Activated CD8-positive, alpha-beta T cell treated with anti-CD3 and anti-CD28 coated beads for 36 hours (primary cell): ENCODE measurements at regions not wholly inside any gene's neighbourhood (a gene's known extent, or its start where the extent isn't known, plus 50 kb on each side); places are given as distances from the start of the nearest gene placed in this dataset.

ENCODE experiments used
- ATAC-seq: fragments of 200-7000 bp; cut with Tn5 transposase; one replicate; pipeline ENCODE4 v1.10.0; 2021; ENCODE audit warnings: mild to moderate bottlenecking, moderate library complexity
- CTCF ChIA-PET: fragments of 350-600 bp; sonication (Branson Sonifier 250); formaldehyde crosslinking; loops from one replicate; lab custom pipeline; 2021; ENCODE audit warnings: antibody characterized with exemption; lab: Charles Lee
- POLR2A ChIA-PET: fragments of 350-600 bp; sonication (Branson Sonifier 250); formaldehyde crosslinking; loops from one replicate; lab custom pipeline; 2021; ENCODE audit warnings: antibody characterized with exemption; lab: Charles Lee
- DNase-seq: peaks from one replicate; pipeline ENCODE4 v3.0.0-alpha.2; 2020
- H3K27ac Mint-ChIP-seq: one replicate; pipeline ENCODE4 v1.8.0; 2021; ENCODE audit warnings: mild to moderate bottlenecking, mixed read lengths
- H3K27me3 Mint-ChIP-seq: one replicate; pipeline ENCODE4 v1.8.0; 2021; ENCODE audit warnings: mixed read lengths
- H3K36me3 Mint-ChIP-seq: one replicate; pipeline ENCODE4 v1.8.0; 2021; ENCODE audit warnings: low read depth, mixed read lengths
- H3K4me1 Mint-ChIP-seq: one replicate; pipeline ENCODE4 v1.8.0; 2021; ENCODE audit warnings: low read depth, mixed read lengths
- H3K4me3 Mint-ChIP-seq: one replicate; pipeline ENCODE4 v1.8.0; 2021; ENCODE audit warnings: mild to moderate bottlenecking, moderate library complexity, mixed read lengths
- H3K9me3 Mint-ChIP-seq: one replicate; pipeline ENCODE4 v1.8.0; 2021; ENCODE audit warnings: mixed read lengths
- CTCF ChIP-seq: fragments of 200-600 bp; IDR thresholded peaks from one replicate; pipeline ENCODE4 v1.8.0; 2022; ENCODE audit warnings: antibody characterized with exemption, mild to moderate bottlenecking
- intact Hi-C: fragments of 100-400 bp; cut with micrococcal nuclease; formaldehyde crosslinking; loops from one replicate; pipeline ENCODE4 v1.10.0; 2022

DNA sequence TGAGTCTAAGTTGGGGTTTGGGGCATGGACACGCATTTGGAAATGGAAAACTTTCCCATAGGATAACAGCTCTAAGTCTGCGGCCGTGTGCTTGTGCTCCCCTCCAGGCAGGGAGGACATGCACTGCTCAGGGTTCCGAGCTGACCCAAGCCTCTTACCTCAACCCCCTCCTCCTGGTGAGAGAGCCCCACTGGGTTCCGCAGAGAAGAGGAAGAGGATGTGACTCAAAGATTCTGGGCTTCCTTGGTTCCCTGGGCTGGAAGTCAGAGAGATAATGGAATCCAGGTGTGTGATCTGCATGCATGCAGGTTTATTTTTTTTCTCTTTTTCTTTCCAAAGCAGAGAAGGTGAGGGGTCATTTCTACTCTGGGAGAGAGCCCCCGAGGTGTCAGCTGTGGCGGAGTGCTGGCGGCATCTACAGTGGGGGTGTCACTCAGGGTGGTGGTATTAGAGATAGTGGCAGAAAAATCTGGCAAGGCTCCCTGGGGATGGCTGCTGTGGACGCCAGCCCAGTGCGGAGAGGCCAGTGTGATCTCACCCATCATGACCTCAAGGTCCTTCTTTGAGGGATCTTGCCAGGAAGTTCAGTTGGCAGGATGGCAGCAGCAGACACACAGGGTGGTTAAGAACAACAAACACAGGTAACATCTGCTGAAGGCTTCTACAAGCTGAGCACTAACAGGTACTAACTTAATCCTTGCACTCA lies 168.7 kb upstream of the HAND2 start:
- no peaks in the 10 kb centered on the region for H3K4me1 Mint-ChIP-seq
- no peak for TF ChIP-seq CTCF
- no peak overlapping the region for H3K27ac Mint-ChIP-seq
- ATAC-seq = no peak
- no peaks in the 10 kb centered on the region for H3K36me3 Mint-ChIP-seq
- ChIA-PET POLR2A (no interaction called here), CTCF (no interaction called here)
- intact Hi-C loops = no loop called here
- no peak for DNase-seq
- no peak overlapping the region for H3K4me3 Mint-ChIP-seq
- H3K9me3 Mint-ChIP-seq = no peaks in the 10 kb centered on the region
- no peaks in the 10 kb centered on the region for H3K27me3 Mint-ChIP-seq

DNA sequence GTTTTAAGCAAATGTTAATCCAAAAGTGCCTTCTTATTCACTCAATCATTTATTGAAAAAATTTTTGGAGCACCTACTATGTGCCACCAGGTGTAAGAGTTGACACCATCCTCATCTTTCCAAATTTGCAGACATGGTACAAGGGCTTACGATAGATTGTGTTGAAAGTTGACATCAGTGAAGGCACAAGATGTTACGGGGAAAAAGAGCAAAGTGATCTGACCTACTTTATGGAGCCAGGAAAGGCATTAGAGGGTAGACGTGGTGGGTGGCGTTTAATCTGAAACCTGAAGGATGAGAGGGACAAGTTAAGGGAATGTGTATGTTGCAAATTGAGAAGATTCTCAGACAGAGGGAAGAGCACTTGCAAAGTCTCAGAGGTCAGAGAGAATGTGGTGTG lies 167.8 kb upstream of the HAND2 start:
- intact Hi-C loops = no loop called here
- ChIA-PET CTCF (no interaction called here), POLR2A (no interaction called here)
- ATAC-seq (no peak), DNase-seq (no peak)
- Mint-ChIP-seq H3K27ac (no peak overlapping the region), H3K4me3 (no peak overlapping the region), H3K4me1 (no peaks in the 10 kb centered on the region), H3K36me3 (no peaks in the 10 kb centered on the region), H3K27me3 (no peaks in the 10 kb centered on the region), H3K9me3 (no peaks in the 10 kb centered on the region)
- TF ChIP-seq CTCF = no peak

- TF ChIP-seq CTCF = no peak
- intact Hi-C loops = no loop called here
- Mint-ChIP-seq H3K27ac (no peak overlapping the region), H3K27me3 (no peaks in the 10 kb centered on the region), H3K36me3 (no peaks in the 10 kb centered on the region), H3K4me3 (no peak overlapping the region), H3K9me3 (peaks cover 3% of the 10 kb centered on the region), H3K4me1 (no peaks in the 10 kb centered on the region)
- ChIA-PET POLR2A (no interaction called here), CTCF (interaction anchor here (1.4 kb wide), 1 partner anchor 18 kb away, joined by 3 read pairs; no protein-coding TSS in a partner anchor)
- DNase-seq = no peak
- ATAC-seq = no peak
These were observed 166.5 kb upstream of the HAND2 start for GRCh38 chr4:173696551-173696950.

GRCh38 chr4:173696011-173696410 lies 166.0 kb upstream of the HAND2 start:
- no peaks in the 10 kb centered on the region for H3K36me3 Mint-ChIP-seq
- H3K27ac Mint-ChIP-seq = no peak overlapping the region
- no peaks in the 10 kb centered on the region for H3K4me1 Mint-ChIP-seq
- intact Hi-C loops = no loop called here
- ChIA-PET CTCF (interaction anchor here (1.4 kb wide), 1 partner anchor 19 kb away, joined by 3 read pairs; no protein-coding TSS in a partner anchor), POLR2A (no interaction called here)
- H3K4me3 Mint-ChIP-seq = no peak overlapping the region
- peaks cover 3% of the 10 kb centered on the region for H3K9me3 Mint-ChIP-seq
- H3K27me3 Mint-ChIP-seq = no peaks in the 10 kb centered on the region
- DNase-seq = no peak
- no peak for ATAC-seq
- no peak for TF ChIP-seq CTCF

DNA sequence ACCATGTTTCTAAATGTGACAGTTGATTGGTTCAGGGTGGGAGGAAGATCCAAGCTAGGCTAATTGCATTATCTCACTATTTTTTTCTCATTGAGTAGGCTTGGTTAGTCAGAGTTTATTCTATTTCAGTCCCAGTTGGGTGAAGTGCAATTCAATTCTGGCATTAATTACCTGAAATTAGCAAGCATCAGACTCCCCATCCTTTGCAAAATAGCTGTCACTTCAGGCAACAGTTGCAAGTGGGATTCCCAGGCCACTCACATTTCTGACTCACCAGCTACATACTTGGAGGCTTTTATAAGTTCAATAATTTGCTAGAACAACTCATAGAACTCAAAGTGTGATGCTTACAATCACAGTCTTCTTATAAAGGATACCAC lies 155.8 kb upstream of the HAND2 start:
- no peak for ATAC-seq
- ChIA-PET POLR2A (no interaction called here), CTCF (no interaction called here)
- no peaks in the 10 kb centered on the region for H3K9me3 Mint-ChIP-seq
- intact Hi-C loops = no loop called here
- H3K36me3 Mint-ChIP-seq = no peaks in the 10 kb centered on the region
- H3K4me3 Mint-ChIP-seq = no peak overlapping the region
- TF ChIP-seq CTCF = no peak
- peaks cover 2% of the 10 kb centered on the region for H3K27me3 Mint-ChIP-seq
- DNase-seq = no peak
- no peak overlapping the region for H3K27ac Mint-ChIP-seq
- H3K4me1 Mint-ChIP-seq = no peaks in the 10 kb centered on the region
